ENCODE measurements at regions not wholly inside any gene's neighbourhood (a gene's known extent, or its start where the extent isn't known, plus 50 kb on each side); places are given as distances from the start of the nearest gene placed in this dataset.

GRCh38 chr17:68658999-68659780, 58.0 kb upstream of the FAM20A start:
- DNase-seq = no peak

DNA sequence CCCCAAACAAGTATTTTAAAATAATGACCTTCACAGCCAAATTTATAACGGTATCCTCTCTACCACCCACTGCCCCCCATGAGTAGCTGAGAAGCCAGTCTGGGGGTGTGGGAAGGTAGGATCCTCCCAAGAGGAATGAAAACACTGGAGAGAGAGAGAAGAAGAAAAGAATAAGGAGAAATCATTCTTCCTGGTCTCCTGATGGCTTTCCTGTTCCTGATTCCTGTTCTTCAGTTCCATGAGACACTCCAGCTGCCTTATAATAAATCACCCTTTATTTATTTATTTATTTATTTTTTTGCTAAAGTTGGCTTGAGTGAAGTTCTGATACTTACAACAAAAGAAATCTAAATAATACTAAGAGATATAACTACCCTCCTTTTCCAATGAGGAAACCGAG, 56.4 kb upstream of the FAM20A start:
- DNase-seq = no peak

DNA sequence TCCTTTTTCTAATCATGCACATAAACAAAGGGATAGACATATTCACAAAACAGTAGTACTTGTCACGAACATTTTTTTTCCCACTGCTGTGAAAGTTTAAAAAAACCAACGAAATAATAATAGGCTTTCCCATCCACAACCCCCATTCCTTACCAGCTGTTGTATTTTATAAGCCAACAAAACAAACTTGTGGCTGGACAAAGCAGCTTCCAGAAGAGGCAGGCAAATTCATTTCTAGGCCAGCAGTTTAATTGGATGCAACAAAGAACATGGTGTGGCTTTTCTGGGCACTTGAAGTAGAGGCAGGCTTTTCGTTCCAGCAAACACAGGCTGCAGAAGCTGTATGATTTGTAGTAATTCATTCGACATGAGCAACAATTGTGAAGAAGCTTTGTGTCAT, 56.0 kb upstream of the FAM20A start:
- DNase-seq = no peak

GRCh38 chr17:68656666-68657065, 55.5 kb upstream of the FAM20A start:
- DNase-seq = no peak

Data from activated effector memory CD4-positive, alpha-beta T cell treated with anti-CD3 and anti-CD28 coated beads, Interleukin-2, amount 50 U/mL, for 16 hours (primary cell).